ENCODE measurements at regions not wholly inside any gene's neighbourhood (a gene's known extent, or its start where the extent isn't known, plus 50 kb on each side); places are given as distances from the start of the nearest gene placed in this dataset.

DNA sequence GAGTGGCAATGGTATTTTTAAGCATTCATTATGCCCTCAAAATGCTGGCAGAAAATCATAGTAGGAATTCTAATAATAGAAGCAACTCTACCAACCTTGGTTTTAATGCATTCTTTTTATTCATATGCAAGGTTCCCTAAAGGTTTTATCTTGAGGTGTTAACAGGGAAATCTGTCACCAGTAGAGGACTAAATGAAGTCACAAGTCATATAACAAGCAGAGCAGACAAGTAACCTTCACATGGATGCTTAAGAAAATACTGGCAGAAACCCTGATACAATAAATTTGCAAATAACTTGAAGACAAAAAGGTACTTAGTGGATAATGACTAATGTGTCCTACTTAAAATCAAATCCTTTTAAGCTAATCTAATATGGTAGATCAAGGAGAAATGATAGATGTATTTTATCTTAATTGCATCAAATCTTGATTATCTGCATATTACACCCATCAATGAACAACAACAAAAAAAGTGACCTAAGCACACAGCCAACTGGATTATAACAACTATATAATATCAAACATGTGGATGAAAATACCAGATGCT is 73.3 kb downstream of the RFC3 start:
- no peak for DNase-seq

- DNase-seq: no peak
Observed at GRCh38 chr13:33893559-33893958, 75.6 kb downstream of the RFC3 start.

DNA sequence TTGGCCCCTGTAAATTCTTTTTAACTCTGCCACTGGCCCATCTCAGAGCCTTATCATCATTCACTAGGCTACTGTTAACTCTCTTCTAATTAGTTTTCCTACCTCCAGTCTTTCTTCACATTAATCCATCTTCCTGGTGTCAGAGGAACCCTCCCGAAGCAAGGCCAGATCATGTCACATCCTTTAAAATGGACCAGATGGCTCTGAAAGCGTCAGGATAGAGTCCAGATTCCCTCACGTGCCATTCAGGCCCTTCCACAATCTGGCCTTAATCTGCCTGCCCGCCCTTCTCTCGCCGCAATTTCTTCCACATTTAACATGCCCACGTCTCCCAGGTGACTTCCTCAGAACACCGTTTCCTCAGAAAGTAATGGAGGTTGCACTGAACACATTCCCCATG is 86.5 kb downstream of the RFC3 start:
- DNase-seq: no peak

DNA sequence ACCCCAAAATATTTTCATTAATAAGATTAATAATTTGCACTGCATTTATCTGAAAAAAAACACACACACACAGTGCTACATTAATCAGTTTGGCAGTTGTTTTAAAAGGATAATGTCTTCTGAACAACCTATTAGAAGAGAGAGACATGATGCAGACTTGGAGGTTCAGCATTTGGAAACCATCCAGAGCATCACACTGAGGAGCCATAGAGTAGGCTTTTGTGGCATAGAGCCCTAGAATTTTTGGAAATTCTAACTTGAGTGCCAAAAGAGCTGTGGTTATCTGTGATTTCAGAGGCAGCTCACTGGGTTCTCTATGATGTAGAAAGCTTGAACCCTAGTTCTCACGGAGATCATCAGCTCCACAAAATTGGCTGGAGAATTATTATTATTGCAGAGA is 90.2 kb downstream of the RFC3 start:
- no peak for DNase-seq

DNA sequence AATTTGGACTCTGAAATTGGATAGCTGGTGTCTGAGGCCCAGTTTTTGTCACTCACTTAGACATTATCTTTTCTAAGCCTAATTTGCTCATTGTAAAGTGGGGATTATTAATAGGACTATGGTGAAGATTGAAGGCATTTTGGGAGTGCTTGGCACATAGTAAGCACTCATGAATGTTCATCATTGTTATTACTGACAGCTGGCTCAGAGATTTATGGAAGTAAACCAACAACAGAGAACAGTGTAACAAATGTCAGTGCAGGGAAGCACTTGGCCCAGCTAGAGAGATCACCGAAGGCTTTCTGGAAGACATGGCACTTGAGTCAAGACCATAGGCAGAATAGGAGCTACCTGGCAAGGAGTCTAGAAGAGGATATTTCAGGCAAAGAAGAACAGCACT is 92.3 kb downstream of the RFC3 start:
- DNase-seq: no peak

DNA sequence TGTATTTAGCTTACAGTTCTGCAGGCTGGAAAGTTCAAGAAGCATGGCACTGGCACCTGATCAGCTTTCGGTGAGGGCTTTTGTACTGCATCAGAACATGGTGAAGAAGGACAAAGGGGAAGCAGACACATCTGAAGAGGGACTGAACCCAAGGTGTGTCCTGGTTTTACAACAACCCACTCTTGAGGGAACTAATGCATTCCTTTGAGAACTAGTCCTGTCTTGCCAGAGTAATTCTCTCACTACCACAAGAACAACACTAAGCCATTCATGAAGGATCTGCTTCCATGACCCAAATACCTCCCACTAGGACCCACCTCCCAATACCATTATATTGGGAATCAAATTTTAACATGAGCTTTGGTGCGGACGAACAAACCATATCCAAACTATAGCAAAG is 93.6 kb downstream of the RFC3 start:
- DNase-seq: no peak

DNA sequence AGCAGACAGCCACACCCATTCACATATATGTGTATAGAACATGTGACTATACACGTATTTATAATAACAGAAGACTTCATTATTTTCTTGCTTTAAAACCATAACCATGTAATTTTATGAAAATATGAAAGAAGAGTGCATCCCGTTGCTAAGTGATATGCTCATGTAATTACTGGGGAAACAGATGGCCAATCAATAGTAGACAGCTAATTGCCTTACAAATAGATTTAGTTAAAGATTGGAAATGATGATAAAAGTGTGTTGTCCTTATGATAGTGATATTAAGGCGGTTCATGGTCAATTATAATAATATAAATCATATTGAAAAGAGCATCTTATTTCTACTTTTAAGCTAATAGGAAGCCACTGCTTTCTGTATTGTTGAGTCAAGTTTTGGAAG is 95.9 kb downstream of the RFC3 start:
- DNase-seq: no peak

DNA sequence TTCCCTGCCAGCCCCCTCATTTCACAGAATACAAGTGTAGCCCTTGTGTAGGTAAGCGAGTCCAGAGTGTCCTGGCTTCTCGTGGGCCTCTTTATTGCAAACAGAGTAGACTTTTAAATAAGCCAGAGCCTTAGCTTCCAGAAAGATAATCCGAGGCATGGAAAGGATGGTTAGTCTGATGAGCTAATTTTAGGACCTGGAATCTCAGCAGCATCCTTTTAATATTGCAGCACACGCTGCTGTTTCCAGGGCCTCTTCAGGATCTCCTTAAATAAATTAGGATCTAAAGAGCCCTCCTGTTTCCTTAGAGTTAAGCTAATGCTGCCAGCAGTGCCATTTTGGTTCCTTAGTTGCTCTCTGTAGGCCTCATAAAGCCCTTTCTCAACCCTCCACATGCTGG is 99.2 kb downstream of the RFC3 start:
- no peak for DNase-seq

GRCh38 chr13:33918199-33918932 is 100.4 kb downstream of the RFC3 start:
- no peak for DNase-seq

DNA sequence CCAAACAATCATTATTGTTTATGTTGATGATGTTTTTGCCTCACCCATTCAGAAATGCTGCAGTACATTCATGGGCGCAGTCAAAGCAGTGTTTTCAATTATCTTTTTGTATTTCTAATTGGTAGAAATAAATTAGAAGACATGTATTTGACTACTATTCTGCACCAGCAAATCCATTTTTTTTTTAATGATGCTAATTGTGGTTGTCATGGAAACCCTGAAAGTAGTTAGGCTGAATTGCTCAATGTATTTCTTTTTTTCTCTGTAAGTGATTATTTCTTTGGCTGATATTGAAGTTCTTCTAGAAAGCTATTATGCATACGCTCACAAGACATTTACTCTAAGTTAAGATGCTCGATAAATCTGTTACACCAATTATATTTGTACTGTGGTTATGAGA is 101.2 kb downstream of the RFC3 start:
- DNase-seq: no peak

- no peak for DNase-seq
Observed at GRCh38 chr13:33925563-33925962, 107.6 kb downstream of the RFC3 start.

DNA sequence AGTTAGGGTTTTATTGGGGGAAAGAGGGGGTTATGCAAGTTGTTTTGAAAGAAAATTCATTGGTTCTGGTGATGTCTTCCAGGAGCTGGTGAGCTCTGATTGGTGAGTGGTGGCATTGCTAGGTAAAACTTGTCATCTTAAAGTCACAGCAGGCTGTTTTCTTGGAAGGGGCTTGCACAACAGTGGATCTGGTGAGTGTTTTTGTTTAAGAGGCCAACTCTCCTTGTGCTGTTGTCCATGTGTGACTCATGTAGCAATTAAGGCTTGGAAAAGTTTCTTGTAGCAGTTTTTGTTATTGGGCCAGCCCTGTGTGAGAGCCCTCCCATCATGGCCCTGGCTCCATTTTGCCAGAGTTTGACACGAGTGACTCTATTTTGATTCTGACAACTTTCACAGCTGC is 109.4 kb downstream of the RFC3 start:
- DNase-seq: no peak

GRCh38 chr13:33931397-33932311 is 113.7 kb downstream of the RFC3 start:
- DNase-seq: no peak

- DNase-seq: no peak
Observed at GRCh38 chr13:33932769-33933406, 114.9 kb downstream of the RFC3 start.

GRCh38 chr13:33933810-33934209 is 115.9 kb downstream of the RFC3 start:
- no peak for DNase-seq

DNA sequence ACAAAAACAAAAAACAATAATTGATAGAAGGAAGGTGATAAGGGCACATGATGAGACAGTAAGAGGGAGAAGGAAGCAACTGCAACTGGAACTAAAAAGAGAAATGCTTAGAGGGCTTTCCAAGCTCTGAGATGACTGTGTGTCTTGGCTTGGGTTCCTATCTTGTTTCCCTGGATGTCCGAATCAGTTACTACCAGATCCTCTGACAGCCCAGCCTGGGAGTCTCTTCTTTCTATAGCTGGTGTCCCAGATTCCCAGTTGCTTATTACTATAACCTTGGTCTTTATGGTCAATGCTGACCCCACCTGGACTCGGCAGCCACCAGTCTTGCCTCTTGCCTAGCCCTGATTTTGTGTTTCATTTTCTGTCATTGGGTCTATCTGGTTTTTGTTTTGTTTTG is 116.4 kb downstream of the RFC3 start:
- DNase-seq: no peak

GRCh38 chr13:33934951-33935371 is 117.0 kb downstream of the RFC3 start:
- no peak for DNase-seq

DNA sequence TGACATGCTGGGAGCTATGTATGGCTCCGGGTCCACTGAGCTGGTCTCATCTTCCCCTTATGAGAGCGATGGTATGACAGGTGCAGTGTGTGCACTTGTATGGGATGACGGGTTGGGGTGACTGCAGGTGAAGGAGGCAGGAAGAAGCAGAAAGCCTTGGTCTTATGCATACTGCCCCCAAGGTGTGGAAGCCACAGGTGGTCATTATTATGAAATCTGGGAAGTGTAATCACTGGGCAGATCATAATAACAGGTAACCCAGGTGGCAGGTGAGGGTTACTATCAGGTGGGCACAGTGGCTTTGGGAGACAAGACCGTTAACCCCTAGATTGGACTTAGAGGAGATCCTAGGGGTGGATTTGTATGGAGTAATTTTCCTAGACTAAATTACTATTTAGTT is 118.0 kb downstream of the RFC3 start:
- no peak for DNase-seq

- no peak for DNase-seq
Observed at GRCh38 chr13:33937373-33938098, 119.6 kb downstream of the RFC3 start.

DNA sequence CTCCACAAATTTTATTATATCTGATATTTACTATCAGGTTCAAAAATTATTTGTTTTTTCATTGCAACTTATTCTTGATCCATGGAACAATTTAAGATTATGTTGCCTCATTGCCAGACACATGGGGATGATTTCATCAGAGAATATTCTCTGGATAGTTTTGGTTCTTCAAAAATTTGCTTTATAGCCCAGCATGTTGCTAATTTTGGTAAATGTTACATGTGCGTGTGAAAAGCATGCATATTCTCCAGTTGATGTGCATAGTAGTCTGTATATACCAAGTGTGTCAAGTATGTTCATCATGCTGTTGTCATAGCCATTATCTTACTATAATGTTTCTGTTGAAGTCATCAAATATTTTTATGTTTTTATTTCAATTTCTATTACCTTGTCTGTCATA is 122.3 kb downstream of the RFC3 start:
- DNase-seq: no peak

- no peak for DNase-seq
Observed at GRCh38 chr13:33940898-33941297, 122.9 kb downstream of the RFC3 start.

DNA sequence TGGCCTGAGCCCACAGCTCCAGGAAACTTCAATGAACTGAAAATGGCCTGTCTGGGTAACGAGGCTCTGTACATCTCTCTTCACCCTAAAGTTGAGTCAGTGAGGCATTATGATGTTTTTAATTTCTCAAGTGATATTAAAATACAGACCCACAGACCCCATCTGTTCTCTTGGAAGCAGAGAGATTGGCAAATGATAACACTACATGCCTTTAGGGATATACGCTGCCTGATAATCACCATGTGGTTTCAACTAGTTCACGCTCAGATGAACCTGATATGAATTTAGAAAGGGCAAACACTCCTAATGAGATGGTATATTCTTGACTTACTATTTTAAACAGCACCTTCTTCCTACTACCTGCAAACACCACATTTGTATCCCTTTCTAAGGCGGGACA is 127.5 kb downstream of the RFC3 start:
- no peak for DNase-seq

- no peak for DNase-seq
Observed at GRCh38 chr13:33953203-33953602, 135.3 kb downstream of the RFC3 start.
